ENCODE measurements at regions not wholly inside any gene's neighbourhood (a gene's known extent, or its start where the extent isn't known, plus 50 kb on each side); places are given as distances from the start of the nearest gene placed in this dataset.

- H3K27ac Mint-ChIP-seq (ENCODE audit: unreplicated experiment): no peak overlapping the region
- no peaks in the 10 kb centered on the region for H3K9me3 Mint-ChIP-seq (ENCODE audit: unreplicated experiment)
- DNase-seq (ENCODE audit: low spot score): peak; percentile 78
- H3K4me3 Mint-ChIP-seq (ENCODE audit: unreplicated experiment): no peak overlapping the region
- no peaks in the 10 kb centered on the region for H3K36me3 Mint-ChIP-seq (ENCODE audit: low read depth, unreplicated experiment)
- H3K4me1 Mint-ChIP-seq (ENCODE audit: unreplicated experiment): peaks cover 4% of the 10 kb centered on the region
- peak; percentile 94 for TF ChIP-seq CTCF (IDR thresholded peaks at IDR 0.05; ENCODE audit: unreplicated experiment)
- peaks cover 6% of the 10 kb centered on the region for H3K27me3 Mint-ChIP-seq (ENCODE audit: unreplicated experiment)
These were observed 746.6 kb downstream of the UQCRFS1 start for GRCh38 chr19:28466107-28467045.

- H3K27ac Mint-ChIP-seq (ENCODE audit: unreplicated experiment): no peak overlapping the region
These were observed 747.4 kb downstream of the UQCRFS1 start for GRCh38 chr19:28465371-28466086.

GRCh38 chr19:28463493-28464053 is 749.4 kb downstream of the UQCRFS1 start:
- no peak for TF ChIP-seq CTCF (IDR thresholded peaks at IDR 0.05; ENCODE audit: unreplicated experiment)
- H3K4me3 Mint-ChIP-seq (ENCODE audit: unreplicated experiment): no peak overlapping the region
- no peak for DNase-seq (ENCODE audit: low spot score)
- no peaks in the 10 kb centered on the region for H3K9me3 Mint-ChIP-seq (ENCODE audit: unreplicated experiment)
- peaks cover 4% of the 10 kb centered on the region for H3K4me1 Mint-ChIP-seq (ENCODE audit: unreplicated experiment)
- no peaks in the 10 kb centered on the region for H3K36me3 Mint-ChIP-seq (ENCODE audit: low read depth, unreplicated experiment)
- H3K27me3 Mint-ChIP-seq (ENCODE audit: unreplicated experiment): peaks cover 7% of the 10 kb centered on the region
- H3K27ac Mint-ChIP-seq (ENCODE audit: unreplicated experiment): no peak overlapping the region

More at GRCh38 chr19:28465371-28466086, 747.4 kb downstream of the UQCRFS1 start:
- peaks cover 4% of the 10 kb centered on the region for H3K4me1 Mint-ChIP-seq (ENCODE audit: unreplicated experiment)
- no peaks in the 10 kb centered on the region for H3K9me3 Mint-ChIP-seq (ENCODE audit: unreplicated experiment)
- no peak for DNase-seq (ENCODE audit: low spot score)
- TF ChIP-seq CTCF (IDR thresholded peaks at IDR 0.05; ENCODE audit: unreplicated experiment): no peak
- H3K4me3 Mint-ChIP-seq (ENCODE audit: unreplicated experiment): no peak overlapping the region
- H3K36me3 Mint-ChIP-seq (ENCODE audit: low read depth, unreplicated experiment): no peaks in the 10 kb centered on the region
- H3K27me3 Mint-ChIP-seq (ENCODE audit: unreplicated experiment): peaks cover 4% of the 10 kb centered on the region

- Mint-ChIP-seq H3K4me1 (ENCODE audit: unreplicated experiment) (no peaks in the 10 kb centered on the region), H3K9me3 (ENCODE audit: unreplicated experiment) (no peaks in the 10 kb centered on the region), H3K27ac (ENCODE audit: unreplicated experiment) (no peak overlapping the region), H3K4me3 (ENCODE audit: unreplicated experiment) (no peak overlapping the region), H3K36me3 (ENCODE audit: low read depth, unreplicated experiment) (no peaks in the 10 kb centered on the region), H3K27me3 (ENCODE audit: unreplicated experiment) (peaks cover 9% of the 10 kb centered on the region)
- DNase-seq (ENCODE audit: low spot score): no peak
- TF ChIP-seq CTCF (IDR thresholded peaks at IDR 0.05; ENCODE audit: unreplicated experiment): no peak
These were observed 755.3 kb downstream of the UQCRFS1 start for GRCh38 chr19:28457620-28458019.
